Mesendoderm (in vitro differentiated cells): ENCODE measurements at regions not wholly inside any gene's neighbourhood (a gene's known extent, or its start where the extent isn't known, plus 50 kb on each side); places are given as distances from the start of the nearest gene placed in this dataset.

ENCODE experiments used
- DNase-seq: peaks from one replicate; pipeline ENCODE4 v3.0.0; 2013
- H2AK5ac ChIP-seq: 2 replicates; pipeline ENCODE4 v1.6.1; 2013; ENCODE audit warnings: low read length, inconsistent platforms
- H2BK120ac ChIP-seq: 2 replicates; pipeline ENCODE4 v1.6.1; 2013; ENCODE audit warnings: low read depth, mild to moderate bottlenecking, low read length, moderate library complexity, mixed read lengths
- H2BK15ac ChIP-seq: replicated peaks from 2 replicates; pipeline ENCODE4 v1.6.1; 2013; ENCODE audit warnings: low read depth, mild to moderate bottlenecking, moderate library complexity
- H2BK5ac ChIP-seq: 2 replicates; pipeline ENCODE4 v1.6.1; 2013; ENCODE audit warnings: low read length, inconsistent platforms
- H3K18ac ChIP-seq: 2 replicates; pipeline ENCODE4 v1.6.1; 2013; ENCODE audit warnings: mild to moderate bottlenecking, low read length, mixed read lengths
- H3K23ac ChIP-seq: one replicate; pipeline ENCODE4 v1.6.1; 2013; ENCODE audit warnings: low read length
- H3K27ac ChIP-seq: 2 replicates; pipeline ENCODE4 v1.5.1; 2013; ENCODE audit warnings: low read depth, mild to moderate bottlenecking, inconsistent platforms, low read length, moderate library complexity
- H3K27me3 ChIP-seq: 2 replicates; pipeline ENCODE4 v1.6.1; 2013; ENCODE audit warnings: low read length, control low read depth, mild to moderate bottlenecking, inconsistent platforms; ENCODE audit not compliant: insufficient read depth, poor library complexity
- H3K36me3 ChIP-seq: 2 replicates; pipeline ENCODE4 v1.6.1; 2013; ENCODE audit warnings: low read length, inconsistent platforms; ENCODE audit not compliant: control insufficient read depth, insufficient read depth
- H3K4ac ChIP-seq: one replicate; pipeline ENCODE4 v1.6.1; 2013; ENCODE audit warnings: low read depth, mild to moderate bottlenecking, low read length, moderate library complexity
- H3K4me1 ChIP-seq: 2 replicates; pipeline ENCODE4 v1.6.1; 2013; ENCODE audit warnings: low read depth, low read length, inconsistent platforms; ENCODE audit not compliant: control insufficient read depth
- H3K4me2 ChIP-seq: 2 replicates; pipeline ENCODE4 v1.6.1; 2013; ENCODE audit warnings: low read length
- H3K4me3 ChIP-seq: 2 replicates; pipeline ENCODE4 v1.5.1; 2013; ENCODE audit warnings: mild to moderate bottlenecking, low read length
- H3K56ac ChIP-seq: one replicate; pipeline ENCODE4 v1.6.1; 2013; ENCODE audit warnings: low read length
- H3K79me1 ChIP-seq: 2 replicates; pipeline ENCODE4 v1.6.1; 2013; ENCODE audit warnings: low read length, inconsistent platforms
- H3K79me2 ChIP-seq: 2 replicates; pipeline ENCODE4 v1.6.1; 2013; ENCODE audit warnings: mild to moderate bottlenecking, low read length; ENCODE audit not compliant: control insufficient read depth, insufficient read depth
- H3K9ac ChIP-seq: 2 replicates; pipeline ENCODE4 v1.6.1; 2013; ENCODE audit warnings: low read length, inconsistent platforms
- H4K5ac ChIP-seq: one replicate; pipeline ENCODE4 v1.6.1; 2013; ENCODE audit warnings: low read length
- H4K8ac ChIP-seq: one replicate; pipeline ENCODE4 v1.6.1; 2013; ENCODE audit warnings: low read depth, mild to moderate bottlenecking, control low read depth, low read length, moderate library complexity
- WGBS: extraction: QIAGEN DNeasy Blood & Tissue Kit; methylation state at CpG from one replicate; pipeline ENCODE4 v1.1.7; 2013; ENCODE audit warnings: low lambda C conversion rate, missing lambda C conversion rate; ENCODE audit not compliant: insufficient coverage; ENCODE audit errors: extremely low coverage; 5-methylcytosine and 5-hydroxymethylcytosine counted together

GRCh38 chr3:73783811-73784210 is 159.1 kb upstream of the PDZRN3 start:
- Histone ChIP-seq H3K4me1 (no peaks in the 10 kb centered on the region), H3K79me2 (no peaks in the 10 kb centered on the region), H4K5ac (no peak overlapping the region), H3K79me1 (no peaks in the 10 kb centered on the region), H2BK120ac (no peak overlapping the region), H3K4ac (no peak overlapping the region), H3K56ac (no peak overlapping the region), H2AK5ac (no peak overlapping the region), H3K4me3 (no peak overlapping the region), H2BK5ac (no peak overlapping the region), H2BK15ac (no peak overlapping the region), H3K4me2 (no peak overlapping the region), H3K9ac (no peak overlapping the region), H4K8ac (no peak overlapping the region), H3K27me3 (no peaks in the 10 kb centered on the region), H3K27ac (no peak overlapping the region), H3K18ac (no peak overlapping the region), H3K36me3 (no peaks in the 10 kb centered on the region), H3K23ac (no peak overlapping the region)
- DNase-seq = no peak

GRCh38 chr3:73781541-73781940 is 156.8 kb upstream of the PDZRN3 start:
- no peaks in the 10 kb centered on the region for H3K79me2 ChIP-seq
- H3K56ac ChIP-seq = no peak overlapping the region
- H2BK120ac ChIP-seq = no peak overlapping the region
- no CpG with 5 or more reads among the region's 6 CpGs for WGBS
- H2BK5ac ChIP-seq = no peak overlapping the region
- DNase-seq = no peak
- no peaks in the 10 kb centered on the region for H3K27me3 ChIP-seq
- no peak overlapping the region for H3K23ac ChIP-seq
- no peak overlapping the region for H4K8ac ChIP-seq
- H3K79me1 ChIP-seq = no peaks in the 10 kb centered on the region
- no peak overlapping the region for H3K4ac ChIP-seq
- H3K18ac ChIP-seq = no peak overlapping the region
- no peak overlapping the region for H2BK15ac ChIP-seq
- no peaks in the 10 kb centered on the region for H3K4me1 ChIP-seq
- H2AK5ac ChIP-seq = no peak overlapping the region
- no peak overlapping the region for H3K4me2 ChIP-seq
- H3K36me3 ChIP-seq = no peaks in the 10 kb centered on the region
- H4K5ac ChIP-seq = no peak overlapping the region
- no peak overlapping the region for H3K27ac ChIP-seq
- no peak overlapping the region for H3K4me3 ChIP-seq
- H3K9ac ChIP-seq = no peak overlapping the region

DNA sequence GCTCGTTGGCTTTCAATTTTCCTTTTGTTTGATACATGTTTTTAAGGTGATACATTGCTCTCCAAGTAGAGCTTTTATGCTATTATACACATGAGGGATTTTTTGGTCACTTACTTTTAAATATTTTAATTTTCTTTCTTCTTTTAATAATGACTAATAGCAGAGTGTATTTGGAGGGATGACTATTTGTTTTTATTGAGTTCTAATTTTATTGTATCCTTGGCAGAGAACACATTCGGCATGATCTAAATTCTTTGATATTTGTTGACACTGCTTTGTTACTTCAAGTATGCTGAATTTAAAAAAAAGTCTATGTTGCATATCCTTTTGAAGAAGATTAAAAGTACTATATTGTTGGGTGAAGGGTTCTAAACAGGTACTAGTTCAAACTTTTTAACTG is 149.9 kb upstream of the PDZRN3 start:
- Histone ChIP-seq H3K79me1 (no peaks in the 10 kb centered on the region), H2BK15ac (no peak overlapping the region), H4K8ac (no peak overlapping the region), H3K56ac (no peak overlapping the region), H3K4ac (no peak overlapping the region), H3K27ac (no peak overlapping the region), H2BK5ac (no peak overlapping the region), H2AK5ac (no peak overlapping the region), H4K5ac (no peak overlapping the region), H3K27me3 (no peaks in the 10 kb centered on the region), H3K4me2 (no peak overlapping the region), H3K36me3 (no peaks in the 10 kb centered on the region), H3K18ac (no peak overlapping the region), H2BK120ac (no peak overlapping the region), H3K9ac (no peak overlapping the region), H3K4me1 (no peaks in the 10 kb centered on the region), H3K79me2 (no peaks in the 10 kb centered on the region), H3K4me3 (no peak overlapping the region), H3K23ac (no peak overlapping the region)
- no peak for DNase-seq
- WGBS = no CpG with 5 or more reads among the region's 2 CpGs

DNA sequence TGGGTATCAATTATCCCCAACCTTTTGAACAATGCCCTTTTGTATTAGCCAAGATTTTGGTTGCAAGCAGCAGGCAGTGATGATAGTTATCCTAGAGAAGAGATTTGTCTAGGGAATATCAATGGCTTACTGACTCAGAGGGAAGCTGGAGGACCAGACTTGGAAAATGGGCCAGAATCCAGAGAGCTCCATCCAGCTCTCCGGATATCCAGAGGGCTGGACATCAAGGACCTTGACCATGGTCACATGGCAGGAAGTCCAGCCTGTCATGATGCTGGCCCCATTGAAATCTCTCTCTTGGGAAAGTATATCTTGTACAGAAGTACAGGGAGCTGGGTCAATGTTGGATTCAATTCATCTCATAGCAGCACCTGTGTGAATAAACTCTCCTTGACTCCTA is 148.5 kb upstream of the PDZRN3 start:
- DNase-seq = no peak

GRCh38 chr3:73772076-73772886 is 147.5 kb upstream of the PDZRN3 start:
- WGBS = no CpG with 5 or more reads among the region's 3 CpGs
- H3K56ac ChIP-seq = no peak overlapping the region
- no peak overlapping the region for H3K18ac ChIP-seq
- no peak for DNase-seq
- H3K23ac ChIP-seq = no peak overlapping the region
- H2BK5ac ChIP-seq = no peak overlapping the region
- H3K4me1 ChIP-seq = no peaks in the 10 kb centered on the region
- H3K79me2 ChIP-seq = no peaks in the 10 kb centered on the region
- H4K8ac ChIP-seq = no peak overlapping the region
- no peaks in the 10 kb centered on the region for H3K79me1 ChIP-seq
- H3K4ac ChIP-seq = no peak overlapping the region
- H3K9ac ChIP-seq = no peak overlapping the region
- no peak overlapping the region for H3K4me3 ChIP-seq
- no peak overlapping the region for H3K27ac ChIP-seq
- no peak overlapping the region for H3K4me2 ChIP-seq
- H3K36me3 ChIP-seq = no peaks in the 10 kb centered on the region
- no peaks in the 10 kb centered on the region for H3K27me3 ChIP-seq
- no peak overlapping the region for H2BK120ac ChIP-seq
- H2AK5ac ChIP-seq = no peak overlapping the region
- H2BK15ac ChIP-seq = no peak overlapping the region
- H4K5ac ChIP-seq = no peak overlapping the region

More for the DNA sequence above, 148.5 kb upstream of the PDZRN3 start:
- Histone ChIP-seq H3K4me2 (no peak overlapping the region), H2AK5ac (no peak overlapping the region), H3K79me2 (no peaks in the 10 kb centered on the region), H3K9ac (no peak overlapping the region), H3K56ac (no peak overlapping the region), H4K8ac (no peak overlapping the region), H2BK15ac (no peak overlapping the region), H3K4me3 (no peak overlapping the region), H2BK120ac (no peak overlapping the region), H3K18ac (no peak overlapping the region), H3K23ac (no peak overlapping the region), H3K4ac (peak overlapping the region; percentile 16), H4K5ac (no peak overlapping the region), H2BK5ac (no peak overlapping the region), H3K4me1 (no peaks in the 10 kb centered on the region), H3K27me3 (no peaks in the 10 kb centered on the region), H3K27ac (no peak overlapping the region), H3K79me1 (no peaks in the 10 kb centered on the region), H3K36me3 (no peaks in the 10 kb centered on the region)
- WGBS = no CpG with 5 or more reads among the region's 1 CpG
